ENCODE measurements at regions not wholly inside any gene's neighbourhood (a gene's known extent, or its start where the extent isn't known, plus 50 kb on each side); places are given as distances from the start of the nearest gene placed in this dataset.

DNA sequence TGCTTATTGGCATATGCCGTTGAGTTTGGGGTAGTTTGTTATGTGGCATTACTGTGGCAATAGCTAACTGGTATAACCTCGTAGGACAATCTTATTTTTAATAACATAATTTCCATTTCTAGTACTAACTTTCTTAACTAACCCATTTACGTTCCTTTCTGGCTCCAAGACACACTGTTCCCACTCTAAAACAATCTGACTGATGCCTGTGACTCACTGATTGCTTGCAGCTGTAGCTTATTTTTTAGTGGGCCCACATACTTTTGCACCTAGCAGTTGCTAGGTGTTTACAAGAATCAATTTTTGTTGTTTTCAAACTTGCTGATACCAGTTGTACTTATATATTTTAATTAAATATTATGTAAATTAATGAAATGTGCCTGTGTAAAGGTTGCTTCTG is 52.2 kb downstream of the FAT3 start:
- peak in 1 of 2 donors; percentile 2 for DNase-seq (ENCODE audit: low read depth in 2 of 2)

DNA sequence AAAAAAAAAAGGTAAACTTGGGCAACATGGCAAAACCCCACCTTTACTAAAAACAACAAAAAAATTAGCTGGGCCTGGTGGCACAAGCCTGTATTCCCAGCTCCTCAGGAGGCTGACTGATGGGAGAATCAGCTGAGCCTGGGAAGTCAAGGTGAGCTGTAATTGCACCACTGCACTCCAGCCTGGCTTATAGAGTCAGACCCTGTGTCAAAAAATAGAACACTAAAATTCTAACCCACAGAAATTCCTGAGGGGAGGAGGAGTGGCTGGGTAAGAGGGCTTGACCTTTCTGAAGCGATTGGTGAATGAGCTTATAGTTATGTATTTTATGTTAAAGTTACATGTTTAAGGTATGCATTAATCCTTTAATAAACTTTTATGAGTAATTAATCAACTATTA is 53.3 kb downstream of the FAT3 start:
- DNase-seq (ENCODE audit: low read depth in 2 of 2) = no peak

DNA sequence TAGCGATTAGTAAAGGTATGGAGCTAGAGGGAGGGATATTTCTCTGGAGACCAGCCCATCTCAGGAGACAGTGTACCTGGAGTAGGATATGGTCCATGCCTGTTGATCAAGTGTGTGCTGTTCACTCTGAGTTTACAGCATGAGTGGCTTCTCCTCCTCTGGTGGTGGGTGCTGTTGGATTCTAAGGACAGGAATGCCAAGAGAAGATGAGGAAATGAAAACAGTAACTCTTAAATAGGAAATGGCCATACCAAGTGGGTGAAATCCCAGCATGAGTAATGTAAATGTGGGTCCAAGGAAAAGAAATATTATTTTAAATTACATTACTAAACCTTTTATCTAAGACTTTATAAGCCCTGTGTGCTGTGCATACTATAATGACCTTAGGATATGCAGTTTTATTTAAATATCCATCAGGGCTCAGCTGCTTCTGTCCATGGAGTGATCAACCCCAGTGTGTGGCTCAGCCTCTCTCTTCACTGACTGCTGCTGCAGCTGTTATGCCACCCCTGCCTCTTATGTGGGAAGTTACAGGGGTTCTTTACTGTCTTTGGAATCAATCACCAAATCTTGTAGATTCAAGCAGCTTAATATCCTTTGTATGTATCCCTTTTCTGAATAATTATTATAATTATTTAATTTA is 54.3 kb downstream of the FAT3 start:
- no peak for DNase-seq (ENCODE audit: low read depth in 2 of 2)

DNA sequence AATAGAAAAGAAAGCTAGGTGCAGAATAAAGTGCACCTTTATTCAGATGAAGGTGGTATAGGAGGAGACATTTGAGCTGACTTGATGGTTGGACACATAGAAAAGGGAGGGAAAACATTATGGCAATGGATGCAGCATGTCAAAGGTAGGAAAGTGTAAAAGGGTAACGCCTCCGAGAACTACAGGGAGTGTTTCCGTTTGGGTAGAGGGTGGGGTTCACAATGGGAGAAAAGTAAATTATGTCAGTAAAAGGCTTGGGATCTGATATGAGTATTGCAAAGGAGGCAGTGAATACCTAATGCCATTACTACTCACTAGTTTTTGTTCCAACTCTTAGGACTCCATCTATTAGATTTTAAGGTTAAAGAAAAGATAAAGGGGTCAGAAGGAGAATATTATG is 59.5 kb downstream of the FAT3 start:
- no peak for DNase-seq (ENCODE audit: low read depth in 2 of 2)

DNA sequence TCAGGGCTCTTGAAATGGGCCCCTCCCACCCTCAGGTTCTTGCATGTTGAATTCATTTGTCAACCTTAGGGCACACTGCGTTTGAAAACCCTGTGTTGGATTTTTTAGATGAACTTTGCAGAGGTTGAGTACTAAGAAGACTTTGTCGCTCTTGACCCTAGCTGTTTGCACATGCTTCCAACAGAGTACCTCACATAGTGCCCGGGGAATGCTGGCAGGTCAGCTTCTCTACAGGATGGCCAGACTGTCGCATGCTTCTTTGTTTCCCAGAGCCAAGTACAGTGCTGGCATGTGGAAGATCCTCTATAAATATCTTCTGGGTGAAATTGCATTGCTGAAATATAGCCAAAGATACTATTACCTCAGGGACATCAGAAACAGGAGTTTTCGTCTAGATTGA is 59.9 kb downstream of the FAT3 start:
- no peak for DNase-seq (ENCODE audit: low read depth in 2 of 2)

DNA sequence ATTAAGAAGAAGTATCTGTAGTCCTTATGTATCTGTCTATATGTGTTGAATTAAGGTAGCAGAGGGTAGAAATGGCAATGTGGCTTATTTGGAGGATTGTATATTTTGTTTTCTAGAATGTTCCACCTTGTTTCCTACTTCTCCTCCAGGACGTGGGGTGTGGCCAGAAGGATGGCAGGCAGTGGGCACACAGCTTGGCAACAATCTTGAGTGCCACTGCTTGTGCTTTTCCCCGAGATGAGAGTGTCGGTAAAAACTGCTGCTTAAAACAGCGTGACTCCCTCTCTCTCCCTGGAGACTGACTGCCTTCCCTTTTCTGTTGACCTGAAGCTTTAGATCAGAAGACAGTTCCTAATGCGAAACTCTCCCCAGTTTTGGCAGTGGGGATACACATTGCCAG is 61.2 kb downstream of the FAT3 start:
- DNase-seq (ENCODE audit: low read depth in 2 of 2) = no peak

DNA sequence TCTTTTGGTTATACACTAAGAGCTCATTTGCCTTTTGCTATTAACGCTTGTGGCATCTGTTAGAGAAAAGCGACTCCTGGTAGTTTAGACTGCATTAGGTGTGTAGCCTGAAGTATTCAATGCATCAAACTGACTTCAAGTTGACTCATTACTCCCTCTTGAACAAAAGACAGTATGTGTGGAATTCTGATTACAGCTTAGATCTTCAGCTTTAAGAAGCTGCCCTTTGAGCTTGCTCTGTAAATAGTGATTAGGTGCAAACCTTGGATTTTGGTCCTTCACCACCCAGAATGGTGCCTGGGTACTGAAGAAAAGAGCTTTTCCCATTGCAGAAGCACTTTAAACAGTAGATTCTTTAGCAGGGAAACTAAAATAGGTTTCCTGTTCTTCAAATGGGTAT is 62.1 kb downstream of the FAT3 start:
- no peak for DNase-seq (ENCODE audit: low read depth in 2 of 2)

DNA sequence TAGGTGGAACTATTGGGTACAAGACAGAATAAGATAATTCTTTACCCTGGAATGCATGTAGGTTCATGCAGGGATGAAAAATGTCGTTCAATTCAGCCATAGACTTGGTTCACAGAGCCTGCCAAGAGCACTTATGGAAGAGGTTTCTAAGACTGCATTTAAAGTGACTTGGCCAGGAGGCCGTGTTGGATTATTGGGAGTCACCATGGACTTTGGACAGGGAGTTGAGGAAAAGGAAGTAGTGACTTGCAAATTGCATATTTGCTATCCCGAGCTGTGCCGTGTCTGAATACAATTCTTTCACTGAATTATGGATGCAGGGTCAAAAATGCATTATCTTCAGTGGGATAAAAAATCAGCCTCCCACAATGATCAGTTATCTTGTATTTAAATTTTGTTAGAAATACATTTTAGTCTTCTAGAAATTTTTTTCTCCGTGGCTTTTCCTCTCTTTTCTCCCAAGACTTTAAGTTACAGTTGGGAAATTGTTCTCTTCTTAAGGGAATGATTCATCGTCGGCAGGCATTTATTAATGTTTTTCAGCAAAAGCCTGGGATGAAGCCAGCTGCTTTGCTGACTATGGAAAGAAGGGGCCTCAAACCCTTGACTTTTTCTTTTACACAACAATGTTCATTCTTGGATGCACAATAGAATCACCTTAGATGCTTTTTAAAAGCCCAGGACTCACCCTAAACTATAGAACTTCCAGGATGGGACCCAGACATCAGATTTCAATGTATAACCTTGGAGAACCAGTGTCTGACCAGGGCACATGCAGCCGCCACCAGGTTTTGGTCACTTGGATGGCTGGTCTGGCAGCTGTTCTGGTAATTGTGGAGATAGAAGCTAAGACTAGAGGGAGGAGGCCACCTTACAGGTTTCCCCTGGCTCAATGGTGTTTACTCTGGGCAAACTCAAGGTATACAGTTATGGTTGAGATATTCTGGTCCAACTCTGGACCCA is 70.8 kb downstream of the FAT3 start:
- no peak for DNase-seq (ENCODE audit: low read depth in 2 of 2)

DNA sequence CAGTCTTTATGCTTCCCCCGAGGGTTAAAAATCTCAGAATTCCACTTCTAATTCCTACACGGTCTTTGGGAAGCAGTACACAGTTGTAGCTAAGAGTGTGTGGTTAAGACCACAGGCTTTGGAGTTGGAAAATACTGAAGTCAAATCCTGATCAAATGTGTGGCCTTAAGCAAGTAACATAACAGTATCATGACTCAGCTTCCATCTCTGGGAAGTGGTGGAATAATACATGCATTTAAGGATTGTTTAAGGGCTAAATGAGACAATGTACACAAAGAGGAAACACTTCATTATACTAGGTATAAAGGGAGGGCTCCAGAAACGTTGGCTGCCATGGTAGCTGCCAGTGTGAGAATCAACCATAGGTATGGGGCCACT is 71.5 kb downstream of the FAT3 start:
- no peak for DNase-seq (ENCODE audit: low read depth in 2 of 2)

DNA sequence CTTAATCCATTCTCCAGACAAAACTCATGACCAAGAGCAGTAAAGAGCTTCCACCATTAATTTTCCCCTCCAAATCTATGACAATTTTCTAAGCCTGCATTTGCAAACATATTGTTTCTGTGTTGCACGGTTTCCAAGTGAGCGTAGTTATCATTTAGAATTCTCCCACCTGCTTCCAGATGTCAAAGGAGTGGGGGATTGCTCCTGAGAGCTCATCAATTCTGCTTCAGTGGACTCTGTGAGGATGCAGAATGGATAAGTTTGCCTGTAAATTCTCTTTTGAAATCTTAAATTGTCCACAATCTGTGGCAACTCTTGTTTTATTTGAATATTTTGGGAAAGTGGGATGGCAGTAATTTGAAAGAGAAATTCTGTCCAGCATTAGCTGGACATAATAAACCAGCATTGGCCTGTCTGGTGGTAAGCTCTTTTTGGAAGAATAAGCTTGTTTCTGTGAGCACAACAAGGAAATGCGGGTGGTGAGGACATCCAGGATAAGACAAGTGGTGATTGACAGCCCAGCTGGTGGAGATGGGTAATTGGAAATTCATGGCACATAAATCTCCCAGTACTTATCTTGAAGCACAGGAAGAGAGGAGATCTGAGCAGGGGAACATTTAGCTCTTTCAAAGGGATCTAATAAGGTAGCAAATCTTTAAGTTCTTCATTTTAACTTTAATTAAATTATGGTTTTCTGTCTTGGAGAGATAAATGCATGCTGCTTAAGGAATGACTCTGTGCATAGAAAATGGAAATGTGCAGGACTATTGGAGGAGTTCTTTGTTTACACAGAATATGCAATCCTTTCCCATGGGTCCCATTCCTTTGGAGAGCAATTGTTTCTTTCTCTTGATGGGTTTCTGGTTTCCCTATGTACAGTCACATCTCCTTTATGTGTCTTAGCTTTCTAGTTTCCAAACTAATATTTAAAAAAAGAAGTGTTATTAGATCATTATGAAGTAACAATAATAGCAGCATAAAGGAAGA is 73.2 kb downstream of the FAT3 start:
- DNase-seq (ENCODE audit: low read depth in 2 of 2) = no peak

DNA sequence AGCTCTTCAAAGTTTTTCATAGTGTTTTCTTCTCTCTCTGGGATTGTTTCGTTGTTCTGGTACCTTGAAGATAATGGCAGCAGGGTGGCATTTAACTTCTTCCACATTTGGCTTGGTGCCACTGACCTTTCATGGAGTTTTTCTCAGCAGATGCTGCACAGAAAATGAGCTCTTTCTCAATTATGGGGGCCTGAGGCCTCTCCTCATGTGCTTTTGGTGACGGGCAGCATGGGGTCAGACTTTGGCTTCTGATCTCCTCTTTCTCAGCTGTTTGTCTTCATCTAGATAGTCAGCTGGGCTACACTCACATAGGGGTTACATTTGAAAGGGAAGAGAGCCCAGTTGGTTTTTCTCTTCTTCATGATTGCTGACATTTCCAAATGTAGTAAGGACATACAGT is 76.3 kb downstream of the FAT3 start:
- no peak for DNase-seq (ENCODE audit: low read depth in 2 of 2)

DNA sequence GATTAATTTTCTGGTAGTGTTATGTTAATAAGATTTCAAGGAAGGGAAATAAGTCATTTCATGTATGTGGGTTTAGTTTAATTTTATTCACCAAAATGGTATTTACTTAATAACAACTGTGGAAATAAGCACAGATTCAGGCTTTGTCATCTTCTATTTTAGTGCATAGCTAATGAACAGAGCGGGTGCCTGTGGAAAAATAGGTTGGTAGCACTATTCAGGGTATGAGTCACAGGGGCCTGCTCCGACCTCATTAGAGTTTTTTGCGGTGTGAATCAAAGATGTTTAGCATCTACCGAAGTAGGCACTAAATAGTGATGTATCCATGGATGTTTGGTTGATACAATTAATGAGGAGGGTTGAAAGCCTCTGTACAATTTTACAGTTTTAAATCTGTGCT is 78.2 kb downstream of the FAT3 start:
- DNase-seq (ENCODE audit: low read depth in 2 of 2) = no peak

DNA sequence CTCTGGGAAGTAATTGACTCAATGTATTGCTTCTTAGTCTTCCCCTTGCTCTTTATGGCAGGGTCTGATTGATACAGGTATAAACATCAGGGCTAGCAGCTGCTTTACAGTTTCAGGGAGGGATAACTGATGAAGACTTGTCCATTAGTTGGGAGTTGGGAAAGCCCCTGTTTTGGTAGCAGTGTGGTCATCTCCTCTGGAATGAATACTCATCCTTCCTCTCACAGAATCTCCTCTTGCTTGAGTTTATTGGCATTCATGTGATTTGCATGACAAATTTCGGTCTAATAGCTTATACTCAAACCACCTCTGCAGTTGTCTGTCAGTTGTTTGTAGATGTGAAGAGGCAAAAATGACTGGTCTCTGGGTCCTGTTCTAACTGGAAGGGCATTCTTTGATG is 79.7 kb downstream of the FAT3 start:
- DNase-seq (ENCODE audit: low read depth in 2 of 2) = no peak

DNA sequence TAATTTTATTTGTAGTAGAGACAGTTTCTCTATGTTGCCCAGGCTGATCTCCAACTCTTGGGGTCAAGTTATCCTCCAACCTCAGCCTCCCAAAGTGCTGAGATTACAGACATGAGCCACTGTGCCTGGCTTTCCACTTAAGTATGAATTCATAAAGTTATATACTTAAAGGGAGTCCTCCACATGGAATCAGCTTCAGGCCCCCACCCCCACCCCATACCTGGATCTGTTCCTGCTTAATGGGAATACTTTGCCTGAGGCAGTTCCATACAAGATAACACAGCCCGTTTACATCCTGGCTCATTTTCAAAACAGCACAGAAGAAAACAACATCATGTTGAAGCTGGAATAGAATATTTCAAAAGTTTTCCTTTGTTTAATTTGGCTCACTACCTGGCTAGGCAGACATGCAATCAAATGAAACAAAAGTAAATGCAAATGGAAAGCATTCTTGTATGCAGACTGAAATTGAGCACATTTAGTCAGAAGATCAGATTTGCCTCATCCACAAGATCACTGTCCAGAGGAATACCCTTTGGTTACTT is 82.4 kb downstream of the FAT3 start:
- no peak for DNase-seq (ENCODE audit: low read depth in 2 of 2)

DNA sequence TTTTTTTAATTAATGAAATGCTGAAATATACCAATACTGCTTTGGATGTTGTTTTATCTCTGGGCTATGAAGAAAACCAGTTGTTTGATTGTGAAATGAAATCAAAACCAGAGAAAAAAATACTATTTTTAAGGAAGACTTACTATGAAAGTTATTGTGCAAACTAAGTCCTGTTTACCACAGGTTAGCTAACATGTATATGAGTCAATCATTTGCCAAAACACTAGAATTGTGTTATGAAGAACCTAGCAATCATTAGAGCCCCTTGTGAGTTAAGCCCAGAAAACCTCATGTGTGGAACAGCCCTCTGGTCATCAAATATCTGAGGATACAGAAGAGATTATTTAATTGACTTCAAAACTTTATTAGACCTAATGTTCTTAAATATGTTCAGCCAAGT is 83.7 kb downstream of the FAT3 start:
- no peak for DNase-seq (ENCODE audit: low read depth in 2 of 2)

DNA sequence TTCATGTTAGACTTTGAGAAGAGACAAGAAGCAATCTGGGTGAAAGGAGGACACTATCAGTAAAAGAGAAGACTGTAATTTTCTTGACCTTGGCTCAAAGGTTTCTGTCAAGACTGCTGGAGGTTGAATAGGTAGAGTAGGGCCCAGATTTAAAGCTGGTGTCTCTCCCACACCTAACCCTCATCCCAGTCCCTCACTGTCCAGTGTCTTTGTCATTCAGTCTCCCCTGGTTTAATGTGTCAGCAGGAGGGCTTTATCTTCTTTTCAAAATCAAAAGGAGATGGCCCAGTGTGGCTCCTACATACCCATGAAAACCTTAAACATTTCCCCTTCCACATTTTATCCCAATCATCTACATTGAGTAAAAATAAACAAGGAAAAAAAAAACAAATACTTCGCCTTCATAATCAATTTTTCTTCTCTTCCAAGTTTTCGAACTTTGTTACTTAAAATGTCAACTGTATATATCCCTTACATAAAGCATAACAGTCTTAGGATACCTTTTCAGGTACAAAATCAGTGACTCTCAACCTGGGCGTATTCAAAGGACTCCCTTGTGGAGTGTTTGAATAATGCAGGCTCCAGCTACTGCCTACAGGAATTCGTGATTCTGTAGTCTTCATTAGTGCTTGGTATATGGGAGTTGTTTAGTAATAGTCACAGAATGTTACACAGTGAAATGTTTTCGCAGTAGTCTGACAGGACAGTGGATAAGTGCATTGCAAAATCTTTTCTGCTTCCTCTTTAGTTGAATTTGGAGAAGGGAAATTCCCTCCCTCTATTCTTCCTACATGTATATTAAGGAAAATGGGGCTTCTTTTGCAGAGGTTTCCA is 87.2 kb downstream of the FAT3 start:
- DNase-seq (ENCODE audit: low read depth in 2 of 2) = no peak

DNA sequence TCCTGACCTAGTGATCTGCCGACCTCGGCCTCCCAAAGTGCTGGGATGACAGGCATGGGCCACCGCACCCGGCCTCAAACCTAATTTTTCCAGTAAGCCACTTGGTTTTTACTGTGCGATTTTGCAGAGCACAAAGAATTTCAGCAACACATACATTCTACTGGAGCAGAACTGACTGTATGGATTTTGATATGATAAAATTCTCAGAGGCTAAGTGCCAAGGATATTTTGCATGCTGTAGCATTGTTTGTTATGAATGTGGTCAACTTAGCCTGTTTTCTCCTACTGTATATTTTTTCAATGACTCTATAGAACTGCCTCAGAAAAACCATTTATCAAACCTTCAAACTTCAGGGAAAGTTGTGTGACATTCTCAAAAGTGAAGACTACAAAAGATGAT is 89.2 kb downstream of the FAT3 start:
- DNase-seq (ENCODE audit: low read depth in 2 of 2) = no peak

DNA sequence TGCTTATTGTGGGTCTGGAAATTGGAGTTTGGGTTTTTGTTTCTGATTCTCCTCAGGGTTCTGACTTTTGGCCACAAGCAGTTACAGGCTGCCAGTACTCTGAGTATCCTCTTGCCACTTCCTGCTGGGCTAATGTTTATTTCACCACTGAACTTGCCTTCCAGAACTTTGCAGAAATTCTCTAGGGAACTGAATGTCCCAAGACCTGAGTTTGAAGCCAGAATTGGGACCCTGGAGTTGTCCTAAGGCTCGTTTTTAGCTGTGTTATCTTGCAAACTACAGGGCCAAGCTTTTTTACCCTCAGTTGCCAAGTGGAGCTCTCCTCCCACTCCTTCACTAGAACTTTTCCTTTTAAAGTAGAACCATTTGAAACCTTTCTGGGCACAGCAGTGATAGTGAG is 89.9 kb downstream of the FAT3 start:
- DNase-seq (ENCODE audit: low read depth in 2 of 2) = no peak

DNA sequence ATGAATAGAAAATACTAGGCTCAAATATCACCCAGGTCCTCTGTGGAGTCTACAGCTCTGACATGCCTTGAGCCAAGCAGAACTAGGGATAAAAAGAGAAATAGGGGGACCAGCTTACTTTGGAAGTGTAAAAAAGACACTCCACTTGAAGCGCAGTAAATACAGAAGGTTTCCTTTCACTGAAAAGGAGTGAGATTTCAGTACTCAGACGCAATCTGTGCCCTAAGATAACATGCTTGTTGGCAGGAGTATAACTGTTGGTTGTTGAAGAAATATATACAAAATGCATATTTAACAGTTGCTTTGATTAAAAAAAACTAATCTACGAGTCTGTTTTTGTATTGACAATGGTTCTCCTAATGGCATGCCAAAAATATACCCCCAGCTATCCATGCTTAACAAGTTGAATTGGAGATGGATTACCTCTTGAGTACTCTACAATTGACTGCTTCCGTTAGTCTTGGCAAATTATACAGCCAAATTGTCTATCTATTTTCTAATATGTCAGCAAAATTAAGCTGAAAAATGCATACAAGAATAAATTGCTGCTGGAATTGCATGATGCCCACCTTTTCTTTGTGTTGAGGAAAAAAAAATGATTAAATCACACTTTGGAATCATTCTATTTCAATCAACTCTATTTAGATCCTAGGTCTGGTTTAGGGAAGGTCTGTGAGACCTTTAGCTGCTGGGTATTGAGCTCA is 91.6 kb downstream of the FAT3 start:
- DNase-seq (ENCODE audit: low read depth in 2 of 2) = no peak

DNA sequence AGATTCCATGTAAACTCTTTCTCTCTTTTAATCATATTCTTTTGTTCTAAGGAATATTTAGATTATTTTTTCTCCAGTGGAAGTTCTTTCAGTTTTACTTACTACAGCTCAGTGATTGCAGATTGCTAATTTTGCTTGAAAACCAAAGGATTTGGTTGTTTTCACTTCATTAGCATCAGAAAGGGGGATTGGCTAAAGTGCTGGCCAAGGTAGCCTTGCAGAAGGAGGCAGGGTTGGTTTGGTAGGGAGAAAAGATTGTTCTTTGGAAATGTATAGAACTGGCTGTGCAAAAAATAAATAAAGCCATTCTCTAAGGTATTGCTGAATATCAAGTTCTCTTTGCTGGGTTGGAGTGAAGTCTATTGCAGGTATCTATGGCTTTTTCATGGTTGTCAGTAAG is 92.6 kb downstream of the FAT3 start:
- DNase-seq (ENCODE audit: low read depth in 2 of 2) = no peak
